GM12878 (cell line): ENCODE measurements at regions not wholly inside any gene's neighbourhood (a gene's known extent, or its start where the extent isn't known, plus 50 kb on each side); places are given as distances from the start of the nearest gene placed in this dataset.

Experiments used
- ATAC-seq: fragments of 200-7000 bp; cut with Tn5 transposase; 3 replicates; pipeline ENCODE4 v1.9.1; 2020; ENCODE audit warnings: mild to moderate bottlenecking, moderate library complexity
- BruUV-seq: library from RNA; stranded (reverse); fragments of 400-500 nt; replicated peaks from 2 replicates; lab custom pipeline; 2021; lab: Mats Ljungman, UMichigan
- CTCF ChIA-PET: fragments of 300-600 bp; sonication (Branson Sonifier 250); formaldehyde crosslinking; extraction: SDS; loops from one replicate; lab custom pipeline; 2021; ENCODE audit warnings: inconsistent platforms; lab: Yijun Ruan, JAX
- POLR2A ChIA-PET: fragments of 350-600 bp; formaldehyde crosslinking; extraction: SDS; loops from one replicate; lab custom pipeline; 2021; ENCODE audit warnings: inconsistent platforms; lab: Charles Lee
- RAD21 ChIA-PET: fragments of 300-600 bp; sonication (Branson Sonifier 250); formaldehyde crosslinking; loops from one replicate; lab custom pipeline; 2023; ENCODE audit warnings: antibody characterized with exemption; ENCODE audit not compliant: unreplicated experiment; lab: Charles Lee
- SMC1A ChIA-PET: fragments of 300-600 bp; sonication (Branson Sonifier 250); formaldehyde crosslinking; loops from one replicate; lab custom pipeline; 2023; ENCODE audit not compliant: unreplicated experiment, uncharacterized antibody; lab: Charles Lee
- DNase-seq: peaks from one replicate; pipeline ENCODE4 v3.0.0-alpha.2; 2011; ENCODE audit warnings: low read depth, low spot score
- FAIRE-seq: peaks from 3 replicates; lab custom pipeline; 2011; peaks lifted over from hg19 to GRCh38; lab: Jason Lieb, UNC
- H2AFZ ChIP-seq: 2 replicates; pipeline ENCODE4 v1.6.0; 2011; ENCODE audit warnings: low read depth, low read length, control low read depth; ENCODE audit not compliant: control insufficient read depth
- H3K27ac ChIP-seq: 2 replicates; pipeline ENCODE4 v1.5.1; 2011; ENCODE audit warnings: control low read depth; ENCODE audit not compliant: control insufficient read depth, insufficient read depth
- H3K27me3 ChIP-seq, 2 experiments: replicated peaks in 1 of 2; 2 replicates each; pipeline versions ENCODE4 v1.6.0 to v1.6.1; 2011; ENCODE audit warnings: low read length in 1 of 2; ENCODE audit not compliant: control insufficient read depth in 2 of 2, insufficient read depth in 2 of 2
- H3K36me3 ChIP-seq, 2 experiments: 2 replicates each; pipeline ENCODE4 v1.5.1; 2011; ENCODE audit warnings: low read length in 1 of 2; ENCODE audit not compliant: control insufficient read depth in 2 of 2, insufficient read depth in 2 of 2
- H3K4me1 ChIP-seq: 2 replicates; pipeline ENCODE4 v1.6.1; 2011; ENCODE audit warnings: mild to moderate bottlenecking, low read length, moderate library complexity, mixed read lengths; ENCODE audit not compliant: control insufficient read depth, insufficient read depth
- H3K4me2 ChIP-seq: 2 replicates; pipeline ENCODE4 v1.6.0; 2011; ENCODE audit warnings: control low read depth; ENCODE audit not compliant: control insufficient read depth, insufficient read depth
- H3K4me3 ChIP-seq: fragments of 200-600 bp; sonication (generic); 2 replicates; pipeline ENCODE4 v1.5.1; 2016
- H3K79me2 ChIP-seq: 2 replicates; pipeline ENCODE4 v1.6.0; 2011; ENCODE audit warnings: low read length; ENCODE audit not compliant: control insufficient read depth, insufficient read depth
- H3K9ac ChIP-seq: 2 replicates; pipeline ENCODE4 v1.8.0; 2011; ENCODE audit warnings: low read length, control low read depth, mixed read lengths; ENCODE audit not compliant: control insufficient read depth, insufficient read depth
- H3K9me3 ChIP-seq: replicated peaks from 3 replicates; pipeline ENCODE4 v1.5.1; 2011; ENCODE audit warnings: mild to moderate bottlenecking, low read length; ENCODE audit not compliant: control insufficient read depth, insufficient read depth
- H4K20me1 ChIP-seq: 2 replicates; pipeline ENCODE4 v1.6.0; 2011; ENCODE audit not compliant: control insufficient read depth, insufficient read depth
- BMI1 ChIP-seq: fragments of 450-650 bp; IDR thresholded peaks from 2 replicates; pipeline ENCODE4 v1.6.1; 2016; ENCODE audit warnings: mild to moderate bottlenecking, moderate library complexity, borderline replicate concordance
- HCFC1 ChIP-seq: fragments of 150-350 bp; IDR thresholded peaks from 2 replicates; pipeline ENCODE4 v1.6.1; 2014; ENCODE audit warnings: low read length
- IRF4 ChIP-seq: IDR thresholded peaks from 2 replicates; pipeline ENCODE4 v1.6.1; 2011; ENCODE audit warnings: low read depth, low read length
- MTA2 ChIP-seq: fragments of 450-650 bp; IDR thresholded peaks from 2 replicates; pipeline ENCODE4 v1.6.1; 2016; ENCODE audit warnings: low read depth, mild to moderate bottlenecking, moderate library complexity
- NR2C1 ChIP-seq: fragments of 450-650 bp; IDR thresholded peaks from 2 replicates; pipeline ENCODE4 v1.6.1; 2017; ENCODE audit warnings: antibody characterized with exemption, mild to moderate bottlenecking, moderate library complexity
- PML ChIP-seq: IDR thresholded peaks from 2 replicates; pipeline ENCODE4 v1.6.1; 2012; ENCODE audit warnings: low read length, inconsistent platforms
- POLR2A ChIP-seq: IDR thresholded peaks from 2 replicates; pipeline ENCODE4 v1.6.1; 2011; ENCODE audit warnings: low read depth, mild to moderate bottlenecking, low read length
- RBBP5 ChIP-seq: fragments of 200-600 bp; sonication (generic); conservative IDR thresholded peaks from 2 replicates; pipeline ENCODE4 v1.6.1; 2016
- RFX5 ChIP-seq: IDR thresholded peaks from 2 replicates; pipeline ENCODE4 v1.6.1; 2011; ENCODE audit warnings: low read depth, low read length, improper control_type of control experiment
- SIX5 ChIP-seq: IDR thresholded peaks from 2 replicates; pipeline ENCODE4 v1.6.1; 2011; ENCODE audit warnings: mild to moderate bottlenecking, low read depth, low read length, moderate library complexity; ENCODE audit not compliant: severe bottlenecking
- SPI1 ChIP-seq: IDR thresholded peaks from 2 replicates; pipeline ENCODE4 v1.6.1; 2011; ENCODE audit warnings: low read depth, mild to moderate bottlenecking, low read length, moderate library complexity, borderline replicate concordance; ENCODE audit not compliant: insufficient read depth
- YBX1 ChIP-seq: fragments of 450-650 bp; IDR thresholded peaks from 2 replicates; pipeline ENCODE4 v1.6.1; 2016; ENCODE audit warnings: antibody characterized with exemption
- ZNF207 ChIP-seq: fragments of 450-650 bp; IDR thresholded peaks from 2 replicates; pipeline ENCODE4 v1.6.1; 2014; ENCODE audit warnings: antibody characterized with exemption, mild to moderate bottlenecking, borderline replicate concordance
- ZZZ3 ChIP-seq: IDR thresholded peaks from 2 replicates; pipeline ENCODE4 v1.6.1; 2011; ENCODE audit warnings: low read depth; ENCODE audit not compliant: control insufficient read depth, insufficient read length
- WGBS: methylation state at CpG from one replicate; pipeline ENCODE4 v1.1.6; 2016; ENCODE audit warnings: low lambda C conversion rate; ENCODE audit not compliant: insufficient replicate concordance, insufficient coverage; ENCODE audit errors: missing lambda C conversion rate; 5-methylcytosine and 5-hydroxymethylcytosine counted together
- in situ Hi-C: fragments of 300-500 bp; cut with MboI; formaldehyde crosslinking; loops from 9 replicates; pipeline ENCODE4 v1.14.3; 2018; ENCODE audit warnings: mixed read lengths
- intact Hi-C: fragments of 100-400 bp; cut with micrococcal nuclease; formaldehyde crosslinking; loops from one replicate; pipeline ENCODE4 v1.14.2; 2022; ENCODE audit not compliant: unreplicated experiment
- TF ChIP-seq, protein P1 (sequence below): fragments of 150-350 bp; IDR thresholded peaks from 2 replicates; pipeline ENCODE4 v1.6.1; 2016; ENCODE audit warnings: low read depth, low read length
- TF ChIP-seq, protein P2 (sequence below): IDR thresholded peaks from 2 replicates; pipeline ENCODE4 v1.6.1; 2011; ENCODE audit warnings: low read depth, mild to moderate bottlenecking, low read length, moderate library complexity, borderline replicate concordance; ENCODE audit errors: extremely low read depth
- TF ChIP-seq, protein P3 (sequence below): IDR thresholded peaks from 2 replicates; pipeline ENCODE4 v1.6.1; 2011; ENCODE audit warnings: borderline replicate concordance, low read depth, mild to moderate bottlenecking, moderate library complexity, low read length; ENCODE audit not compliant: insufficient read depth, poor library complexity, severe bottlenecking

DNA sequence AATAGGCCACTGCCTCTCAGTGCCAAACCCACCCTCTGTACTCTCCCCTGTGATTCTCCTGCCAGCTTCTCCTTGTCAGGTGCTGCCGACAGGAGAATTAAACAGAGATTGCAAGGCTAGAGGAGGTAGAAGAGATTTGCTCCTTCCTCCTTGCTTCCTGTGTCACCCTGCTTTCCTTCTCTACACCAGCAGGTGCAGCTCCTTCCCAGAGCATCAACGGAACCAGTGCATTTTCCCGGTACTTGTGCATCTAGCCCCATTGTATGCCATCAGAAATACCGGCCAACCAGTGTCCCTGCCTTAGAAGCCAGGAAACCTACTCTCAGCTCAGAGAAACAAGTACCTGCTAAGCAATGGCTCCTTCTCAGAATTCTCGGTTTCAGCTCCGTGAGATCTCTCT is 253.2 kb downstream of the SUCLA2 start:
- ATAC-seq (no peak), DNase-seq (no peak), FAIRE-seq (no peak)
- POLR2A ChIA-PET: no interaction called here
- RAD21 ChIA-PET: no interaction called here
- Histone ChIP-seq H3K27me3 (no peaks in the 10 kb centered on the region), H3K4me1 (no peaks in the 10 kb centered on the region), H3K79me2 (no peaks in the 10 kb centered on the region), H3K4me2 (no peak overlapping the region), H4K20me1 (no peaks in the 10 kb centered on the region), H3K9ac (no peak overlapping the region), H3K27ac (no peak overlapping the region), H2AFZ (no peak overlapping the region), H3K4me3 (no peak overlapping the region), H3K36me3 (no peaks in the 10 kb centered on the region), H3K9me3 (no peaks in the 10 kb centered on the region)
- SMC1A ChIA-PET: no interaction called here
- TF ChIP-seq, protein P1, sequence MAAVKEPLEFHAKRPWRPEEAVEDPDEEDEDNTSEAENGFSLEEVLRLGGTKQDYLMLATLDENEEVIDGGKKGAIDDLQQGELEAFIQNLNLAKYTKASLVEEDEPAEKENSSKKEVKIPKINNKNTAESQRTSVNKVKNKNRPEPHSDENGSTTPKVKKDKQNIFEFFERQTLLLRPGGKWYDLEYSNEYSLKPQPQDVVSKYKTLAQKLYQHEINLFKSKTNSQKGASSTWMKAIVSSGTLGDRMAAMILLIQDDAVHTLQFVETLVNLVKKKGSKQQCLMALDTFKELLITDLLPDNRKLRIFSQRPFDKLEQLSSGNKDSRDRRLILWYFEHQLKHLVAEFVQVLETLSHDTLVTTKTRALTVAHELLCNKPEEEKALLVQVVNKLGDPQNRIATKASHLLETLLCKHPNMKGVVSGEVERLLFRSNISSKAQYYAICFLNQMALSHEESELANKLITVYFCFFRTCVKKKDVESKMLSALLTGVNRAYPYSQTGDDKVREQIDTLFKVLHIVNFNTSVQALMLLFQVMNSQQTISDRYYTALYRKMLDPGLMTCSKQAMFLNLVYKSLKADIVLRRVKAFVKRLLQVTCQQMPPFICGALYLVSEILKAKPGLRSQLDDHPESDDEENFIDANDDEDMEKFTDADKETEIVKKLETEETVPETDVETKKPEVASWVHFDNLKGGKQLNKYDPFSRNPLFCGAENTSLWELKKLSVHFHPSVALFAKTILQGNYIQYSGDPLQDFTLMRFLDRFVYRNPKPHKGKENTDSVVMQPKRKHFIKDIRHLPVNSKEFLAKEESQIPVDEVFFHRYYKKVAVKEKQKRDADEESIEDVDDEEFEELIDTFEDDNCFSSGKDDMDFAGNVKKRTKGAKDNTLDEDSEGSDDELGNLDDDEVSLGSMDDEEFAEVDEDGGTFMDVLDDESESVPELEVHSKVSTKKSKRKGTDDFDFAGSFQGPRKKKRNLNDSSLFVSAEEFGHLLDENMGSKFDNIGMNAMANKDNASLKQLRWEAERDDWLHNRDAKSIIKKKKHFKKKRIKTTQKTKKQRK: no peak
- TF ChIP-seq MTA2 (no peak), RBBP5 (no peak), HCFC1 (no peak), IRF4 (no peak), ZNF207 (no peak), SPI1 (no peak), POLR2A (no peak), YBX1 (no peak), BMI1 (no peak), NR2C1 (no peak), RFX5 (no peak), ZZZ3 (no peak), SIX5 (no peak), PML (no peak)
- TF ChIP-seq, protein P2, sequence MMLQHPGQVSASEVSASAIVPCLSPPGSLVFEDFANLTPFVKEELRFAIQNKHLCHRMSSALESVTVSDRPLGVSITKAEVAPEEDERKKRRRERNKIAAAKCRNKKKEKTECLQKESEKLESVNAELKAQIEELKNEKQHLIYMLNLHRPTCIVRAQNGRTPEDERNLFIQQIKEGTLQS: no peak
- TF ChIP-seq, protein P3, sequence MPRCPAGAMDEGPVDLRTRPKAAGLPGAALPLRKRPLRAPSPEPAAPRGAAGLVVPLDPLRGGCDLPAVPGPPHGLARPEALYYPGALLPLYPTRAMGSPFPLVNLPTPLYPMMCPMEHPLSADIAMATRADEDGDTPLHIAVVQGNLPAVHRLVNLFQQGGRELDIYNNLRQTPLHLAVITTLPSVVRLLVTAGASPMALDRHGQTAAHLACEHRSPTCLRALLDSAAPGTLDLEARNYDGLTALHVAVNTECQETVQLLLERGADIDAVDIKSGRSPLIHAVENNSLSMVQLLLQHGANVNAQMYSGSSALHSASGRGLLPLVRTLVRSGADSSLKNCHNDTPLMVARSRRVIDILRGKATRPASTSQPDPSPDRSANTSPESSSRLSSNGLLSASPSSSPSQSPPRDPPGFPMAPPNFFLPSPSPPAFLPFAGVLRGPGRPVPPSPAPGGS: no peak
- no TSS peak for BruUV-seq
- in situ Hi-C loops (no loop called here), intact Hi-C loops (no loop called here)
- CTCF ChIA-PET: no interaction called here
- WGBS: 48% methylated on average over 6 of the region's 6 CpGs
